Lower leg skin (tissue), 4 donors: ENCODE measurements at regions not wholly inside any gene's neighbourhood (a gene's known extent, or its start where the extent isn't known, plus 50 kb on each side); places are given as distances from the start of the nearest gene placed in this dataset.

ENCODE experiments used
- DNase-seq, 2 donors: peaks; one replicate each; pipeline ENCODE4 v3.0.0-alpha.2; 2019; ENCODE audit warnings: low spot score in 2 of 2
- H3K4me3 ChIP-seq: fragments of 200-600 bp; sonication (generic); 2 replicates; pipeline ENCODE4 v1.5.1; 2017; ENCODE audit warnings: mild to moderate bottlenecking, low read depth; ENCODE audit not compliant: poor library complexity, severe bottlenecking
- CTCF ChIP-seq, 3 donors: fragments of 450-650 bp; IDR thresholded peaks; one replicate each; pipeline ENCODE4 v1.5.1; 2016; ENCODE audit warnings: antibody characterized with exemption in 3 of 3, mild to moderate bottlenecking in 3 of 3, moderate library complexity in 2 of 3
- POLR2A ChIP-seq, 2 donors: fragments of 450-650 bp; IDR thresholded peaks; one replicate each; pipeline ENCODE4 v1.6.1; 2016 to 2017; ENCODE audit warnings: antibody characterized with exemption in 2 of 2, mild to moderate bottlenecking in 1 of 2, moderate library complexity in 1 of 2
- WGBS, 2 donors: methylation state at CpG; one replicate each; pipeline ENCODE4 v1.1.5; 2018; 5-methylcytosine and 5-hydroxymethylcytosine counted together
- intact Hi-C: fragments of 100-400 bp; cut with DNase I; formaldehyde crosslinking; loops from one replicate; pipeline ENCODE4 v1.15.0; 2023; ENCODE audit warnings: low total_unique reads

DNA sequence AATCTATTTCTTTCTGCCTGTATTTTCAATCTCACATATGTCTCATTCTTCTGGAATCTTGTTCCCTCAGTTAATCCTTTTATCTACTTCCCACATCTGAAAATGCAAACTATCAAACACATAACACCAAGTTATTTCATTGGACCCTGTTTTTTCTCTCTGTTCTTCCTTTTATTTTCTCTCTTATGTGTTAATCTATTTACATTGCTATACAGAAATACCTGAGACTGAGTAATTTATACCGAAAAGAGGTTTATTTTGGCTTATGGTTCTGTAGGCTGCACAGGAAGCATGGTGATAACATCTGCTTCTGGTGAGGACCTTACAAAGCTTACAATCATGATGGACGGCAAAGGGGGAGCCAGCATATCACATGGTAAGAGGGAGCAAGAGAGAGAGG lies 247.6 kb downstream of the TGFB2 start:
- intact Hi-C loops: no loop called here
- no peak overlapping the region for H3K4me3 ChIP-seq
- DNase-seq: no peak
- no peak for TF ChIP-seq POLR2A (IDR thresholded peaks at IDR 0.05)
- TF ChIP-seq CTCF (IDR thresholded peaks at IDR 0.05): no peak
- WGBS, 2 donors: 46 to 50% methylated on average over 2 of the region's 2 CpGs

- DNase-seq: peak in 1 of 2 donors; percentile 25
- 65 to 69% methylated on average over 3 of the region's 3 CpGs for WGBS, 2 donors
- TF ChIP-seq POLR2A (IDR thresholded peaks at IDR 0.05) (no peak), CTCF (IDR thresholded peaks at IDR 0.05) (no peak)
- H3K4me3 ChIP-seq: no peak overlapping the region
- intact Hi-C loops: no loop called here
Observed at GRCh38 chr1:218600968-218601367, 255.8 kb downstream of the TGFB2 start.

GRCh38 chr1:218604217-218604616 lies 259.1 kb downstream of the TGFB2 start:
- intact Hi-C loops: no loop called here
- WGBS, 2 donors: 91 to 100% methylated on average over 1 of the region's 1 CpG
- TF ChIP-seq CTCF (IDR thresholded peaks at IDR 0.05) (no peak), POLR2A (IDR thresholded peaks at IDR 0.05) (no peak)

GRCh38 chr1:218611916-218612585 lies 266.9 kb downstream of the TGFB2 start:
- DNase-seq: no peak
- WGBS, 2 donors: 100% methylated on average over 1 of the region's 1 CpG; no CpG with 5 or more reads in 1 of the 2 donors
- no peak for TF ChIP-seq CTCF (IDR thresholded peaks at IDR 0.05)
- no peak for TF ChIP-seq POLR2A (IDR thresholded peaks at IDR 0.05)
- intact Hi-C loops: no loop called here
- H3K4me3 ChIP-seq: no peak overlapping the region

More at GRCh38 chr1:218604217-218604616, 259.1 kb downstream of the TGFB2 start:
- DNase-seq: no peak
- no peak overlapping the region for H3K4me3 ChIP-seq

GRCh38 chr1:218613105-218613504 lies 268.0 kb downstream of the TGFB2 start:
- intact Hi-C loops: no loop called here
- 84 to 91% methylated on average over 2 of the region's 2 CpGs for WGBS, 2 donors
- no peak for TF ChIP-seq POLR2A (IDR thresholded peaks at IDR 0.05)
- no peak for TF ChIP-seq CTCF (IDR thresholded peaks at IDR 0.05)
- no peak for DNase-seq
- H3K4me3 ChIP-seq: no peak overlapping the region

- no peak for DNase-seq
- 87 to 97% methylated on average over 2 of the region's 2 CpGs for WGBS, 2 donors
- intact Hi-C loops: no loop called here
- H3K4me3 ChIP-seq: no peak overlapping the region
- TF ChIP-seq CTCF (IDR thresholded peaks at IDR 0.05) (no peak), POLR2A (IDR thresholded peaks at IDR 0.05) (no peak)
Observed at GRCh38 chr1:218614031-218614430, 268.9 kb downstream of the TGFB2 start.
